ENCODE measurements at regions not wholly inside any gene's neighbourhood (a gene's known extent, or its start where the extent isn't known, plus 50 kb on each side); places are given as distances from the start of the nearest gene placed in this dataset.

DNA sequence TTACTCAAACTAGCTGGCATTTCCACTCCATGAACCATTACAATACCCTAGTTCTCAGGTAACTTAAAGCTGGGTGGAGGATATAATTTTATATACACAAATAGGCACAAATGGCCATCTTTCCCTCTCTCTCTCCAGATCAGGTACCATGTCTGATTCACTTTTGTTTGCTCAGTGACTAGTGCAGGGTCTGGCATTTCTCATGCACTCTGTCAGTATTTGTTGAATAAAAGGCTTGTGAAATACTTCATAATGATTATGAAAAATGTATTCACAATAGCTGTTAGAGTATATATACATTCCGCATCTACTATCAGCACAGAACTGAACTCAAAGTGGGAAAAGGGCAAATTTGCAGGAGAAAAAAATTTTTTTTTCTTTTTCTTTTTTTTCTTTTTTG, 510.2 kb upstream of the USP24 start:
- DNase-seq = no peak

DNA sequence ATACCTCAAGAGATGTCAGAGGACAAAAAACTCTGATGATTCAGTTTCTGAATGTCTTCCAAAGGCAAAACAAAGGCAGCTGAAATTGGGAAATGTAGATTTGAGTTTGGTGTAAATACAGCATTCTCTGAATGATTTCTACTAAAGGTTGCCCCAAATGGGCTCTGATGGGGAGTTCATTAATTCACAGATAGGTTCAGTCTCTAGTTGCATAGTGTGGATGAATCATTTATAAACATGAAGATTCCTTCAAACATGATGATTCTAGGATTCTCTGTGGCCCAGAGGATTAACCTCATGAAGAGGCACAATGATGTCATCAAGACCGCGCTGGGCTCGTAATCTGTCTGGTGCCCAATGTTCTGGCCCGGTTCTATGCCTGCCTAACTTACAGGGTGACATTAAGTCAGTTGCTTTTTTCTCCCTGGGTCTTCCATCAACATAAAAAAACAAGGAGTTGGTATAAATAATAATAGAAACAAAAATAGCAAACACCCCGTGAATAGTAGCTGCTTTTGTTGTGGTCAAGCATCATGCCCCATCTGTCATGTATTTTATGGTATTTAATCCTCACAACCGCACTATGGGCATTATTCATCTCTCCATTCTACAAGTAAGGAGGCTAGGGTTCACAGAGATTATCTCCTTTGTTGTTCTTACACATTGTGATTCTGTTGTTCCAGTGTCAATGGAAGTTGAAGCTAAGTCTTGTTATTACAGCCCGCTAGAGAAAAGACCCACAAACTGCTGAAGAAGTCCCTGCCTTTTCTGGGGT, 509.6 kb upstream of the USP24 start:
- DNase-seq = no peak

DNA sequence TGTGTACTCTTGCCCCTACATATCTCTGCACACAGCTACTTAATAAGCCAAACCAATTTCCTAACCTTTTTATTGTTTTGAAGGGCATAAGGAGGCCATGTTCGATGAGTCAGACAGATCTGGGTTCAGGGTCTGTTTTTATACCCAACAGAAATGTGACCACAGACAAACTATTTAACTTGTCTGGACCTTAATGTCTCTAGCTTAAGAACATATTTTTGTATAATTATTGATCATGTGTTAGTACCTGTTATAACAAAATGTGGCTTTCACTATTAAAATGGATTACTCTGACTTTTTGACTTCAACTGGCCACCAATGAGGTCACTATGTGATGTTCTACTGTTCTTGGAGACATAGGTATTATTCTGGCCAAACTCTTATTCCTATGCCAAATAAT, 507.8 kb upstream of the USP24 start:
- DNase-seq = no peak

DNA sequence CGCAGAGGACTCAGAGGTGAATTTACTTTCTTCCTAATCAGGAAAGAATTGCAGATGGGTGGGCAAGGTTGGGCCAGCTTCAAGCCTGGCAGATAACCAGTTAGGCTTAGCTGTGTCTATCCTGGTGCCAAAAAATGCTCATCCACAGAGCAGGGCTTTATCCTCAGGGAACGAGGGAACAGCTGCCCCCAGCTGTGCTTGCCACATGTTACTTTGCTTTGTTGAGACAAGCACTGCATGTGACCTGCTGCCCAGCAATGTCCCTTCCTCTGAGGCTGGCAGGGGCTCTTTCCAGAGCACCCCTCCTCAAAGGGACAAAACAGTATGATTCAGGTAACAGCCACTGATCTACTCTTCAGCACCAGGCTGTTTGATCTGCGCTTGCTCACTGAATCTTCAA, 505.1 kb upstream of the USP24 start:
- no peak for DNase-seq

DNA sequence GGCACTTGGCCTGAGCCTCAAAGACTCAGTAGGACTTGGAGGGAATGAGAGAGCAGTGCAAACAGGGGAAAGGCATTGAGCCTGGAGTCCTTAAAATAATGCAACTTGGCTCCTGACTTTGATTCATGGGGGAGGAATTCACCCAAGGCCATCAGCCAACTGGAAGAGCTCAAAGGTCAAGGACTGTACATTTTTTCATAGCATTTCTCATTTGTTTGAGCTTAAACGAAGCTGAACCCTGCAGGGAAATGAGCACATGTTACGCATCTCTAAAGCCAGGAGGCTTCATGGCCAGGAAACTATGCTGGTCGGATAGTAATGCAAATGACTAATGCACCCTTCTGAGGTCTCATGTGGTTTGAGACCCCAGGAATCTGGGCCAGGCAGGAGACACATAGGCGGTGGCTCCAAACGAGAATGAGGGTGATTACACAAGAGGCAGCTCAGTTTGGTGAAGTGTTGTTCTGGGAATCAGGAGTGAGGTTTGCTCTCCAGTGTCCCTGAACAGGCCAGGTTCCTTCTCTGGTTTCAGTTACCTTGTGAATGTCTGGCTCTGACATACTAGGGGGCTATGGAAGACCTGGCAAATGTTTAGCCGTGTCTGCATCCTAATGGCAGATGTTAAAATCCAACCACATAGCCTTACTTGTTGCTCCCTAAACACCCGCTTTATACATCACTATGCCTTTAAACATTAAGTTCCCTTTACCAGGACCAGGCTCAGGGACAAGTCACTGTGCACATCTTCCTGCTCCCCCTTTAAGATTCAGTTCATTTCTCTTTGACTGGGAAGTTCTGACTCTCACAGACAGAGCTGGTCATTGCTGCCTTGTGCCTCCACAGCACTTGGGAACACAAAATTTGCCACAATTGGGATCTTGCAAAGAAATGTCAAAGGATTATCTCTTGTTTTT, 503.9 kb upstream of the USP24 start:
- no peak for DNase-seq

DNA sequence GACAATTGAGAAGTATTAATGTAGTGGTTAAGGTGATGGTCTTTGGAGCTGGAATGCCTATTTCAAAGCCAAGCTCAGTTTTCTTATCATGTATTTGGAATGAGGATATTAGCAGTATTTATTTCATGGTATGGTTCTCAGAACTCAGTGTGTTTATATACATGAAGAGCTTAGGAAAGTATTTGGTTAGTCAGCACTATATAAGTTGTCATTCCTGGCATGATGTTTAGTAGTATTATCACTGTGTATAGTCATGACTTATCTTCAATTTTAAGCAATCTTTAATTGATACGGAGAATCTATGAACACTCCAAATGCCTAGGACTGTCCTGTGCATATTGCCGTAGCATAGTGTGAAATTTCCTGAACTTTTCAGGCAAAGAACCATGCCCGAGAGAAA, 501.9 kb upstream of the USP24 start:
- DNase-seq = no peak

DNA sequence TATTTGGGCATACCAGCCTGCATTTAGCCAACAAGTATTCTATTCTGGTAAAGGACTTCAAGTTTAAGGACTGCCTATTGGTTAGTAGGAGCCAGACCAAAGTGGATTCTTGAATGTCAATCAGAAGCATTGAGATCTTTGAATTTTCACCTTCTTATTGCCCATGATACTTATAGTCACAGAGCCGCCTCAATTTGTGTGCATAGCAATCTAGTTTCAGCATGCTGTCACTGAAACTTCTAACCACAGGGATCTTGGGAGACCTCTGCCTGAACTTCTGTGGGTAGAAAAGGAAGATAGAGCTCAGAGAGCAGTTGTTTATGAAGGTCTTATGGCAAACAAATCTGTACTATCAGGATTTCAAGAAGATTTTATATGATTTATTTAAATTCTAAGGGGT, 501.4 kb upstream of the USP24 start:
- DNase-seq = no peak

DNA sequence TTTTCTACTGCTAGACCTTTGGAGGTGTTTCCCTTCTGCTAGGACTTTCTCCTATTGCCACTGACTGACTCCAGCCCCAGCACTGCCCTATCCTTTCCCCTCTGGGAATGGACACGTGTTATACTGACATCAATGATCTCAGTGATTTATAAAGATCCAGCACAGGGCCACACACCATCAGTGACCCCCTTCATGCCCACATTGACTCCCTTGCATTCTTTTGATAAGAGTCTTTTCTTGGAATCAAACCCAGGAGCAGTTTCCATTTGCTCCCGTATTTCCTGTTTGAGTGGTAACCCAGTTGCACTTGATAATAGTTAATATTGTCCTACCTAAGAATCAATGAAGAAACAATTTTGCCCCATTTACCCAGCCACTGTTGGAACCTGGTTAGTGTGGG, 501.0 kb upstream of the USP24 start:
- no peak for DNase-seq

DNA sequence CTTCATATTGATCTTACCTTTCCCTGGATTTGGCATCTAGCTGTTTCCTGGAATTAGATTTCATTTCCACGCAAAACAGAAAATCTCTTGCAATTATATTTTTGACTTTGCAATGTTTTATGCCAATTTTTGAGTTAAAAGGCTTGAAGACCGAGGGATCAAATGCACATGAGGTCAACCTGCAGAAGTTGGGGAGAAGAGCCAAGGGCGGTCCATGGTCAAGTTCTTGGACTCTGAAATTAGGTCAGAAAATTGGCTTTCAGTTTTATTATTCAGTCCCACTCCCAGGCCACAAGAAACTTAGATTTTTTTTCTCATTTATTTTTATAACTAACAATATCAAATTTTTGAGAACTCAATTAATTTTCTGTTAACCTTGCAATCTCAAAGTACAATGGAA, 499.1 kb upstream of the USP24 start:
- no peak for DNase-seq

DNA sequence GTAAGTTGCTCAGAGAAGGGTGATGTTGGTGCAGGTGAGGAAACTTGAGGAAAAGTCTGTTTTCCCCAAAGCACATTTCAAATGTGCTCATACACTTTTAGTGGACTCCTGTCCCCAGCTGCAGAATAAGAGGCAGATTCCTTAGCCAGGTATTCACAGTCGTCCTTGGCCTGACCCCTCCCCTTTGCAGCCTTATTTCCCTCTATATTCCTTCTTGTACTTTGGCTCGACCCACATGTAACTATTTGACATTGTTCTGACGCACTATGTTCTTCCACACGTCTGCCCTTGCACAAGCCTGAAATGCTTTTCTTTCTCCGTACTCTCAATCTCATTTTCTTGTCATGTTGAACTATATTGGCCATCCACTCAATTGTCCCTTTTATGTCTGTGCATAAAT, 498.4 kb upstream of the USP24 start:
- DNase-seq = no peak

DNA sequence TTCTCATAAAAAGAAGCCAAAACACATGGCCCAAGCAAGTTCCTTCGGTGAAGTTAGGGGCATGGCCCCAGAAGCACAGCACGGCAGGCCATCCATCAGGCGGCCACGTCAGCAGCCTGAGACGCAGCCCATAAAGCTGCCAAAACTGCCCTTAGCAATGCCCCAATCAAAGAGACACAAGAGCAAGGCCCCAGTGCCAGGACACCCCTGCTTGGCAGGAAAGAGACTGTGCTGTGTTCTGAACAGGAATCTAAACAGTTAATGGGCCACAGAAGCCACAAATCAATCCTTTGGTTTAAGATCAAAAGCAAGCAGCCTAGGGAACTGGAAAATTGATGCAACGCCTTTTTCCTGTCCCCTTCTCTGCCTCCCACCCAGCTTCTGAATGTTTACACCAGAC, 497.0 kb upstream of the USP24 start:
- DNase-seq = no peak

DNA sequence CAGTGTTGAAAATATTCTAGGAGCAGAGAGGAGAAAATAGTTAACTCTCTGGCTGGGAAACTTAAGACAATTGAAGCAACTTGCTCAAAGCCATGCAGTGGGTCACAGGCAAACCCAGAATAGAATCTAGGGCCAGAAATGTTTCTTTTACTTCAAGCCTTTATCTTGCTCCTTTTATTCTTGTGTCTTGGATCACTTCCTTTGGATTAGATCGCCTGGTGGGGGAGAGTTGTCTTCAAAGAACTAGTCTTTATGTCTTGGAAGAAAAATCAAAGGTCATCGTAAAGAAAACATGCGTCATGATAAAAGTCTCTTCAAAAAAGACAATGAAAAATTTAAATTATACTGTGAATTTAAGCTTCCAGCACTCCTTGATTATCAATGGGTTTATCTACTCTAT, 493.6 kb upstream of the USP24 start:
- DNase-seq = no peak

DNA sequence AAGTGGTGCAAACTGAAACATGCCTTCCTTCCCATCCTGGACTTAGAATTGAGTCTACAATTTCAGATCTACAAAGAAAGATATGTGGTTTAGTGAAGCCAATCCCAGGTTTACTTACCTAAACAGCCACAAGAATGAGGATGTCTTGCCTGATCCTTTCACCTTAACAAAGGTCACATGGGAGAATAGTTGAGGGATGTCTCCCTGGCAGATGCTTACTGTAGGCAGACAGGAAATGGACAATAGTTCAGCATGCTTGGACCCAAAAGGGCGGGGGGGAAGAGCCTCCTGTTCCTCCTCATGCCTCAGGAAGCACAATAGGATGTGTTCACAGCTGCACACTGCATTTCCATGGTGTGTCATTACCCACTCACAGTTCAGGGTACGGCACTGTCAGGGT, 492.7 kb upstream of the USP24 start:
- no peak for DNase-seq

DNA sequence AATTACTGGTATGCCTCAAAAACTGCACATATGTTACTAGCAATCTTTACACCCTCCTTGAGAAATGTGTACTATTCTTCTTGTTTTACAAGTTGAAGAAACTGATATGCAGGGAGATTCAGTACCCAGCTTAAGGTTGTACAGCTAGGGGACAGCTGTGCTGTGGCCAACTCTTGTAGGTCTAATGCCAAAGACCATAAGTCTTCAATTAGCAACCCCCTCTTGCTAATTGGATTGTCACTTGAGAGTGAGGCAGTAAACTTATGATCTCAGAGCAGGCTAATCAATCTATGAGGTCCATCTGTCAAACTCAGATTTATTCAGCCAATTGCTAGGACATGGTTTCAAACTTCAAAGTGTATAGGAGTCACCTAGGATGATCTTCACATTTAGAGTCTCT, 492.0 kb upstream of the USP24 start:
- no peak for DNase-seq

DNA sequence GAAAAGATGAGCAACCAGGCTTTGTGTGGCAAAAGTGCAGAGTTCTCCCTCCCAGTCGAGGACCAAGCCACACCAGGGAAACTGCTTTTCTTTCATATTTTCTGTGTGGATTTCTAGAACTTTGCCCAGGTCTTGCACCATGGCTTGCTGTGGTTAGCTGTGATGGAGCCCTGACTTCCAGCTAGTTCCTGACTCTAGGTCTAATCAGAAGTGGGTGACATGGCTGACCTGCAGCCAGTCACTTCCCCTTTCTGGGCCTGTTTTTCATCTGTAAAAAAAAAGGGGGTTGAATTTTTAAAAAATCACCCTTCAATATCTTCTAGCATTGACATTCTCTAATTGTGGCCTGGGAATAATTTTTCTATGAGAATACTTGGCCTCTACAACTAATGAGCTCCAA, 491.2 kb upstream of the USP24 start:
- no peak for DNase-seq

DNA sequence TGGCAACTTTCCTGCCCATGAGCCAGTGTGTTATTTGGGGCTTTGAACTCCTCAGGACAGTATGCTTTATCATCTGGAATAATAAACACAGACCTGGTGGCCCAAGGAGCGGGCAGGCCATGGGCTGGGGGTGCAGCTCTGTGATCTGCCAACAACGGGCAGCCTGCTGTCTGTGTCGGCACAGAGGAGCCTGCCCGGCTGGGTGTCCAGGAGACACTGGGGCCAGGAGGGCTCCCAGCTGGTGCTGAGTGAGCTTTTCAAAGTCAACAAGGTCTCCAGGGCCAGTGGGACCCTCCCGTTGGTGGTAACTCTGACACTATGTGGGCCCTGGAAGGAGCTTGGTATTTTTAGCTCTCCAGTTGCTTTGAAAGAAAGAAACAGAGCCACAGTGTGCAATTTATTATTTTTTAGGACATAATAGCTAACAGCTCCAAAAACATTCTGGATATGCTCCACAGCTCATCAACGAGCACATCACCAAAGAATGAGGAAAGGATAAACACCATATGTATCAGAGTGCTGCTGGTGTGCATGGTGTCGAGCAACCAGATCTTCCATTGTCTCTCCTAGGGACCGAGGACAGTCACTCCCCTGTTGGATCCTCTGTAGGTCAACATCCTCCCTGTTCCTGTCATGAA, 488.7 kb upstream of the USP24 start:
- no peak for DNase-seq

DNA sequence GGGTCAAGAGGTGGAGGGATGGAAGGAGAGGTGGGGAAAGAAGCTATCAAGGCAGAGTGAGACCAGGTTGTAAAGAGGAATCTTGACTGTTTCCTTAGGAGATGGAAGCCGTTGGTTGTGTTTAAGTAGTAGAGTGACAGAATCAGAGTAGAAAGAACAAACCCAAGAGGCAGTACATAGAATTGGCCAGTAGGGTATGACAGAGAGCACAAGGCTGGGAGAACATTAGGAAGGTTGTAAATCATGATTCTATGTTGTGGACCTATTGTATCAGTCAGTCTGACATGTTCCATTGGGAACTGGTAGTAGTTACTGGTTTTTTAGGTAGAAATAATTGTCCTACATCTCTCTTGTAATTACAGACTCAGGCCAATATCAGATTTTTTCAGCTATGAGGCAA, 486.9 kb upstream of the USP24 start:
- DNase-seq = no peak

DNA sequence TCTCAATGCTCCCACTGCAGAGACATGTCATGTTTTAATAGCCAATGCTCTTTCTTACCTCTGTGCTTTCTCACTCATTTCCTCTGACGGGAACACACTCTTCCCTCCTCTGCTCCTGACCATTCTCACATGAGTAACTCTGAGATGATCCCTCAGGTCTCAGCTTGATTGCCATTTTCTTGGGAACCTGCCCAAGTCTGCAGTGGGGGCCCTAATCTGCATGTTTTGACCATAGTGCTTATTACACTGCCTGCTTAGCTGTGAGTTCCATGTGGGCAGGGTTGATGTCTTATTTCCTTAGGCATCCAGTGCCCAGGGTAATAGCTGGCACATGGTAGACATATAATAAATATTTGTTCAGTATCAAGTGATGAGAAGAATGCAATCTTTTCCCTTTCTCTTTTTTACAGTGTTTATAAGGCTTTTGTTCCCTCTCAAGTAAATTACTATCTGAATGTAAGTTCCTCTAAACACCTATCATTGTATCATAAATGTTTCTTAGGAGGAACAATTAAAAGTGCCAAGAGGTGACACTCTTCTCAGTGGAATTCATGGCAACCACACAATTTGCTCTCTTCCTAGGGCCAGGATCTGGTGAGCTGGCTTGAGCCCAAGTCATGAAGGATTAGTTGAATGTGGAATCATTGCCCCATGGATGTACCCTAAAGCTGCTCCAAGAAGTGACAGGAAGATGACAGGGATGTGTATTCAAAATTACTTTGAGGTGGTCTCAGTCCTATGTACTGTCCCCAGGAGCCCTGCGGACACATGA, 485.4 kb upstream of the USP24 start:
- DNase-seq = no peak

DNA sequence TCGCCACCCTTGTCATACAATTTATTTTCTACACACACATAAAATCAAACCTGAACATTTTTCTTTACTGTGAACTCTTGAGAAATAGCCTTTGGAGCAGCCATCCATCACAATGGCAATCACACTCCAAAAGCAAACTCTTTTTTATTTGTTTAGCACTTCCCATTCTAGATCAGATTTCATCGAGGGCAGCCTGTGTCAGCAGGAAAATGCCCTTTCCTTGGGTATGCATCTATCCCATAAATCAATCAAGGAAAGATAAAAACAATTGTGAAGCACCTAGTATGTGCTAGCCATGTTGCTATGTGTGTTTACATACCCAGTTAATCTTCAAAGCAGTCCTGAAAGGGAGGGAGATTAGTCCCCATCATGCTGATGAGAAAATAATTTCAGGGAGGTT, 484.1 kb upstream of the USP24 start:
- DNase-seq = no peak

DNA sequence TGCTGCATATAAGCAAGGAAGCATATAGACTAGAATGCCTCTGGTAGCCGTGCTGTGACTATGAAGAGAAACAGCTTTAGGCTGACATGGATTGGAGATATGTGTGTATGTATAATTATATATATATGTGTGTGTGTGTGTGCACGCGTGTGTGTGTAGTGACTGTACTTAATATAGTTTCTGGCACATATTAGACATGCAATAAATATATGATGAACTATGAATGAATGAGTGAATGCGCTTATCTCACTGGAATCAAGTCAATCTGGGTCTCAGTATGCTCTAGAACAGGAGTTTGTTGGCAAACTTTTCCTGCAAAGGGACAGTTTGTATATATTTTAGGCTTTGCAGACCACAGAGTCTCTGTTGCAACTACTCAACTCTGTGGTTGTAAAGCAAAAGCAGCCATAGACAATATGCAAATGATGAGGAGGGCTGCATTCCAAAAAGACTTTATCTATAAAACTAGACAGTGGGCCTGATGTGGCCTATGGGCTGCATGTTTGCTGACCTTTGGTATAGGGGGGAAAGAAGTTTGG, 482.9 kb upstream of the USP24 start:
- DNase-seq = no peak

DNA sequence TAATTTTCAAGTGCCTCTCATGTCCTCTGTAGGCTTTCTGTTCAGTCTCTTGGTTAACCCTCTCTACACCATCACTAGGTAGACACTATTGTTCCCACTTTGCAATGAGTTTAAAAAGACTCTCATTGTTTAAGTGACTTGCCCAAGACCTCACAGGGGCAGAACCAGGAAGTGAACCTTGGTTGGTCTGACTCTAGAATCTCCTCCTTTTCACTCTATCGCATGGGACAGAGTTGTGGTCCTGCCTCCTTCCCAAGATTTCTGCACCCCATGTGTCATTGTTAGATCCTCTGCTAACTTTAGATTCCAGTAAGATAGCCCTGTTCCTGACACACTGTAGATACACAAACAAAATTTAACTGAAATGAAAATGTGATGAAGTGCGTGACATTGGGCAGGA, 481.7 kb upstream of the USP24 start:
- DNase-seq = no peak

DNA sequence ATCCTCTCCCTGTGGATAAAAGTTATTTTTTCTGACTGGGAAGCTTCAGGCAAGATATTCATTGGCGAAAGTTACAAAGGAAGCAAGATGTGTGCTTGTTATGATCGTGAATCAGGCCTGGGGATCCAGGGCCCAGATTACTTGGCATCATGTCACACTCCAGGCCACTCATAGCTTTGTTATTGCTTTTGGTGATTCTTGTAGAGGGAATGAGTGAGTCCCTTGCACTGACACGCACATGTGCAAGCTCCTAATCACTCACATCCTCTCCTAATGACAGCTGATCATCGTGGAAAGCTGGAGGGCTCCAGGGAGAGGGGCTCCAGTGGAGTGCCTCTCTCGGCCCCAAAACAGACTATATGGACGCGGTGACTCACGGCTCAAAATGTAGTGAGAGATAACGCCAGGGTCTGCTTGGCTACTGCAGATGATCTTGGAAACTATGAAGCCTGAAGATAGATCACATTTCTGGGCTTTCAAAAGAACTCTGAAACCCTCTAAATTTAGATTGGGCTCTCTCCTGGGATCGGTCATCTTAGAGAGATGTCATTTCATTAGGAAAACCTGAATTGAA, 481.1 kb upstream of the USP24 start:
- no peak for DNase-seq

Measured in cerebellar nuclear complex (tissue), 1 donor.